ENCODE measurements at regions not wholly inside any gene's neighbourhood (a gene's known extent, or its start where the extent isn't known, plus 50 kb on each side); places are given as distances from the start of the nearest gene placed in this dataset.

DNA sequence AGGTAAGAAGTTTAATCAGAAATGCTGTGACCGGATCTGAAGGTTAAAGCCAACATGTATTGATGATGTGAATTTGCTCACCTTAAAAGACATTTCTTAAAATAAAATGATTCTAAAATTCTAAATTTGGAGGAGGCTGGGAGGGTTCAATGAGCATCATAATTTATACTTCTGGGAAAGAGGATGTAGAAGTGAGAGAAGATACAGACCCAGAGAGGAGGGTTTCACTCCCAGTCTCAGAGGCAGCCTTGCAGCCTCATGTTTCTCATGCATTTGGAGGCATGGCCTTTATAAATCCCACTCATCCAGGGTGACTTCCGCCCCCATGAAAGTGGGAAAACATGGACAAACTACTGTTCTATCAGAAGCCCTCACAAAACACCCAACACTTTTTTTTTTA lies 305.6 kb upstream of the PITRM1 start:
- DNase-seq = no peak

DNA sequence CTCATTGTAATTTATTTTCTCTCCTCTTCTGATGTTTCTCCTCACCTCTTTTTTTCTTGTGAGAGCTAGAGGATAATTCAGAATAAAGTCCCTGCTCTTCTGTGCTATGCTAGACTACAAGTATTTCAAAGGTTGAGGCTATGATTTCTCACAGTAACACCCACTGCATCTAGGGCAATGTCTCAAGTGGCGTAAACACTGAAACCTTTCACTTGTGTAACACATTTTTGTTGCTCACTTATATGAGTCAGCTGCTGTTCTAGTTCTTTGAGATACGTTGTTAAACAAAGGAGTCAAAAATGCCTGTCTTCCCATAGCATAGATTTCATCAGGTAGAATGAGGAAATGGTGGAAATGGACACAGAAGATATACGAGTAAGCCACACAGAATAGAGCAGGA lies 305.1 kb upstream of the PITRM1 start:
- DNase-seq = no peak

DNA sequence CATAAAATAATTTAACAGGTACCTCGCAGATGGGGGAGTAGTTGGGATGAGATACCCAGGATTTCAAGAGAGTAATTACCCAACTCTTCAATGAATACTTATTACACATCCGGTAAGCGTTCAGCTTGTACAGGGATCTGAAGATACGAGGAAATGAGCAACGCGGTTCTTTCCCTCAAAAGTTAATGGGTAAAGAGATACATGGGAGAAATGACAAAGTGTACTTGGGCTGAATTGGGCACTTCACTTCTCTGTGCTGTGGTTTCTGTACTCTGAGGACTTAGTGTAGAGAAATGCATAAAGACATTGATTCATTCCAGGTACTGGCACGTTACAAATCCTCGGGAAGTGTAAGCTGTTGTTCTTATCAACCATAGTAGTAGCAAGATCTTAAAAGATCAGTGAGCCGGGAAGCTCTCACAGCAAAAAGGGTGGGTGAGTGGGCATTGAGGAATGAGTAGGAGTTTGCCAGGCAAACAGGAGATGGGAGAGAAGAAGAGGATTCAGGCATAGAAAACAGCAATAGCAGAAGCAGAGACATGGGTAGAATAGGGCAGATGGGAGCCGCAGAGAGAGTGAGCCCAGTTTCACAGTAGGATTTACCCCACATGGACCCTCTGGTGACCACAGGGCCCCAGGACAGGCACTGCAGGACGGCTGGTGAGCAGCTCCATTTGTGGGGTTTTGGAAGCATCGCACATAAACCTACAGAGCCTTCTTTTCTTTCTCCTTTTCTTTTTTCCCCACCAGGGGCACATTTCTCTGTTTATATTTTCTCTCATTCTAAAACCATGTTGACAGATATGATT lies 304.3 kb upstream of the PITRM1 start:
- no peak for DNase-seq

DNA sequence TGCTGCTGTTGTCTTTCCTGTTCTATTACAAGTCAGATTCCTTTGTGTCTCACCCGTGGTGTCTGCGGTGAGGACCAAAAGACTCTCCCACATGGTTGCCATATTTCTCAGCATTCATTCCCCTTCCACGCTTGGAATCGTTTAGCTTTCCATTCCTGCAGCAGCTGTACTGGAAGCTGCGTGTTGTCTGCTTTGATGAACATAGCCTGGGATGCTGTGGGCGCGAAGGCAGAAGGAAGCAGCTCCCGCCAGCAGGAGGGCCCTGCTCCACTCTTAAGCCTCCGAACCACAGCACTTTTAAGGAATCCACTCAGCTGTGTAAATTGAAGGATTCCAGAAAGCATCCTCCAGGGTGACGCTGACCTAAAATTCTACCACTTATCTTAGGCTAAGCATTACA lies 303.6 kb upstream of the PITRM1 start:
- DNase-seq = no peak

DNA sequence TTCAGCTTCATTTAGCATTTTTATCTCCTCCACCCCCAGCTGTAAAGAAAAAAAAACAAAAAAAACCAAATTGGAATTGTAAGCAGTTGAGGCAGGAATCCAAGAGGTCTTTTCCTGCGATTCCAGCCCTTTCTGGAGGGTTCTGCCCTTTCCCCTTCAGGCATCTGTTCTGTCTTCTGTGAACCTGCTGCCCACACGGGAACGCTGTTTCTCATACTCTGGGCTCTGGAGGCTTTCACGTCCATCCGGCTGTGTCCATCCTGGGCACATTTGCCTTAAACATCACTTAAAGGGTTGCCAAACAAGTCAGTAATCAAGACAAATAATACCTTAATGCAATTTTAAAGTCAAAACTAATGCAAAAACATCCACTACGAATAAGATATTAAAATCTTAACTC lies 302.8 kb upstream of the PITRM1 start:
- no peak for DNase-seq

DNA sequence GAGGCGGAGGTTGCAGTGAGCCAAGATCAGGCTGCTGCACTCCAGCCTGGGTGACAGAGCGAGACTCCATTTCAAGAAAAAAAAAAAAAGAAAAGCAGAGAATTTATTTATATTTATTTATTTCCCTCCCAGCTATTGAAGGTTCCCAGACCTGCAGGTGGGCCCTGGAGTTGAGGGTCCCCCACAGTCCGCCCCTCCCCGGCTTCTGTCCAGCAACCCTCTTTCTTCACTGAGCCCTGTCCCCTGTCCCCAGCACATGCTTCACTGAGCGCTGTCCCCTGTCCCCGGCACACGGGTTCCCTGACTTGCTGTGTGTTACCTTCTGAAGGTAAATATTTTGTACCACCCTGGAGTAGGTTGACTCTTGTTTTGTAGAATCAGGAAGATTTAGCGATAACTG lies 301.7 kb upstream of the PITRM1 start:
- DNase-seq = no peak

DNA sequence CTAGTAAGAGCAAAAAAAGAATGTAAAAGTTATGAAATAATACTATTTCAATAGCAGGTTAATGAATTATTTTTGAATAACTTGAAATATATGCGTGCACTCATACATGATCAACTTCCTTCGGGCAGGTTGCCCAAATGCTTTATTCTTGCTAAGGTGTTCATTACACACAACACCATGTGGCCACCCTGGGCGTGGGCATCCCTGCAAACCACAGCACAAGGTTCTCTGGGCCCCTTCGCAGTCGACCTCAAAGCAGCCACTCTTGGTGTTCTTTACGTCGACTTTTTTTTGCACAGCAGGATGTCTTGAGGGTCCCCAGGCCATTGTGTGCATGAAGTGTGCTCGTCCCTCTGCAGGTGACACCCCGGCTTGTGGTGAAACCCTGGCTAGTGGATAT lies 300.7 kb upstream of the PITRM1 start:
- no peak for DNase-seq

DNA sequence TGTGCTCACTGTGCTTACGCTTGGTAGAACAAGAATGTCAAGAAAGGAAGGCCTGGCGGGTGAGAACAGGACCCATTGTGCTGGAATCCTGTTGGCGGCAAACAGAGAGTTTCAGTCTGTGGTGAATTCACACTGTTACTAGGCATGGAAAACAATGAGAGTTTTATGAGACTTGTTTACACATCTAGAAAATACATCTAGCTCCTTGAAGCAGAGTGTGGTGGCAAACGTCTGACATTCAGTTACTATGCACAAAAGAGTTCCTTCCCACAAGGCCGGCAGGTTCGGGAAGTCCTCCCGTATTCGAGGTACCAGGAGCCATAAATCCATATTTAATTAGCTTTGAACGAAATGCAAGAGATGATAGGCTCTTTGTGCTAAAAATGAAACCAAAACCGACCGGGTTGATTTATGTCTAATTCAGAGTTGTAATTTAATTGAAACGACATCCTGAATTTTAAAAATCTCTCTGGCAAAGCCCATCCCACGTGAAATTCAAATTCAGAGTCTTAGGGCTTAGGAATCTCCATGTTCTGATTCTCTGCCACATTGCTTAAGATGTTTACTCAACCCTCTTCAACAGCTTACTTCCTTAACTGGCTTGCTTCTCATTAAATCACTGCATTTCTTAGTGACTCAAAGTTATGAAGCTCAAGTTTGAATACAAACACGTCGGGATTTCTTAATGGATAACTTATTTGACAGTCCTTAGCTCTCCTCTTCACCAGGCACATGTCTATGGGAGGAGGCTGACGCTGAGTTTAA lies 299.9 kb upstream of the PITRM1 start:
- no peak for DNase-seq

DNA sequence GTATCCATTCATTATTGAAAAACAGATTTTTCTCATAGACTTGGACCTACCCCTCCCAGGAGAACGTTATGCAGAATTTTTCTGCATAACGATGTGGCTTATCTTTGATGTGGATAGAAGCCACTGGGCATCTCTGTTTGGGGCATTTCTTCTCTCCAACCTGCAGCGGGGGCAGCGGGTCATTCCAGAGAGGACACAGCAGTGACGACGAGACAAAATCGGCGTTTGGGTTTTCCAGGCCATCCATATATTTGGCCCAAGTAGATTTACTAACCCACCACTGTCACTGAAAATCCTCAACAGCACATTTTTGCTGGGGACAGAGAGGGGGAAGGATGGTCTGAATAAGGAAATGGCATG lies 299.3 kb upstream of the PITRM1 start:
- DNase-seq = no peak

DNA sequence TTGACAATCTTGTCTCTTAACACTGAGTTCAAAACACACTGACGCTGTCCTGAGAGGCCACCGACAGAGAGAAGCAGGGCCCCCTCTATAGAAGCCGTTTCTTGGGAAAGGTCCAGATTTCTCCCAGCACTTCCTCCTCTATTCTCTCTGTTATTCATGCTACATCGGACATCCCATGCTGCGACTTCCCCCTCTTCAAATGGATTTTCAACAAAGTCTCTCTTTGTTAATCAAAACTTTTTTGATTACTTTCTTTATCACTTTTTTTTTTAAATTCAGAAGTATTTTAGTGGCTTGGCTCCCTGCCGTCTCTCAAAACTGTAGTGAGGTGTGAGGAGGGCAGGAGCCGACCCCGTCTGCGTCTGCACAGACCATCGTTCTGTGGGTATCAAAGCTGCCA lies 298.9 kb upstream of the PITRM1 start:
- DNase-seq = no peak

DNA sequence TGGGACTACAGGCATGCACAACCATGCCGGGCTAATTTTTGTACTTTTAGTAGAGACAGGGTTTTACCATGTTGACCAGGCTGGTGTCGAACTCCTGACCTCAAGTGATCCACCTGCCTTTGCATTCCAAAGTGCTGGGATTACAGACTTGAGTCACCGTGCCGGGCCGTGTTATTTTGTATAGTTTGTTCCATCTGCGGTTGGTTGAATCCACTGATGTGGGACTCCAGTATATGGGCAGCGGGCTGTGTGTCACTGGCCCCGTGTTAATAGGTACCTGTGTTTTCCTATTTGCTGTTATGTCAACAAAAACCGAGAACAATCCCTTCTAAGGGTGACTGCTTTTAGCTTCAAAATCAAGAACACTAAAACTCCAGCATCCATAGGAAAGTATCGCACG lies 297.6 kb upstream of the PITRM1 start:
- DNase-seq = no peak

DNA sequence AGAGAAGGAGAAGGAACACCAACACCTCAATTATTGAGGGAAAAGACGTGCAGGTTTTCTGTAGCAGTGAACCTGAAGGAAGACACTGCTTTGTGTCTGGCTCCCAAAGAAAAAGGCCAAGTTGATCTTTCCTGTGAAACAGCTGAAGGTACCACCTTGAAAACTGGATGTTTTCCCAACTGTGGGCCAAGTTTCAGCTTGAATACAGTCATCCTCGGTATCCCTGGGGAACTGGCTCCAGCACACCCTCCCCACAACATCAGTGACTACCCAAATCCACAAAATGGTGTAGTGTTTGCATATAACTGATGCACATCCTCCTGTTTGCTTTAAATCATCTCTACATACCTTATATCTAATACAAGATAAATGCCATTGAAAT lies 297.0 kb upstream of the PITRM1 start:
- no peak for DNase-seq

DNA sequence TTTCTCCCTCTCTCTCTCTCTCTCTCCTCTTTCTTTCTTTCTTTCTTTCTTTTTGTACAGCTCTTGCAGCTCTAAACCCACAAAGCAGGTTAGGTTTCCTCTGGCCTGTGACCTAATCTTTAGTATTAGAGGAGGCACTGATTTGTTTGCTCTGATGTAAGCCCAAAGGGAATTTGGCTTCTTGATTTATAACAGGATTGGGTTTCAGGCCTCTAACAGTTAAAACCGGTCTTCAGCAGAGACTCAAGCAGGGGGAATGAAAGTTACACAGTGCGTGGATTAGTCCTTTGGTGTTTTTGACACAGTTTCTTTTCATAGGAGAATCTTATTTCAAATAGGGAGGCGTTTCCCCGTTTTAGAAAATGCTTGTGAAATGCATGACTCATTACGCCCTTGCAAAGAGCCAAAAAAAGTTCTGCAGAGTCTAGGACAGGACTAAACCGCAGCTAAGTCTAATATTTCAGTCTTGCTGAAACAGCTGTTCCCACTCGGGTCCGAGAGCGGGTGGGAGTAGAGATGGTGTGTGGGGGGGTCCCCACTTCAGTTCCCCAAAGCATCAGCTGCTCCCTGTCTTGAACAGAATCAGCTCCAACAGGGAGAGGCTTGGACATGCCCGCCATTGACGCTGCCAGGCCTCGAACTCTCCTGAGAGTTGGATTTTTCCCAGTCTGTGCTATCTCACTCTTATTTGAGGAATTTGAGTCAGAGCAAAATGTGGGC lies 296.5 kb upstream of the PITRM1 start:
- DNase-seq = no peak

DNA sequence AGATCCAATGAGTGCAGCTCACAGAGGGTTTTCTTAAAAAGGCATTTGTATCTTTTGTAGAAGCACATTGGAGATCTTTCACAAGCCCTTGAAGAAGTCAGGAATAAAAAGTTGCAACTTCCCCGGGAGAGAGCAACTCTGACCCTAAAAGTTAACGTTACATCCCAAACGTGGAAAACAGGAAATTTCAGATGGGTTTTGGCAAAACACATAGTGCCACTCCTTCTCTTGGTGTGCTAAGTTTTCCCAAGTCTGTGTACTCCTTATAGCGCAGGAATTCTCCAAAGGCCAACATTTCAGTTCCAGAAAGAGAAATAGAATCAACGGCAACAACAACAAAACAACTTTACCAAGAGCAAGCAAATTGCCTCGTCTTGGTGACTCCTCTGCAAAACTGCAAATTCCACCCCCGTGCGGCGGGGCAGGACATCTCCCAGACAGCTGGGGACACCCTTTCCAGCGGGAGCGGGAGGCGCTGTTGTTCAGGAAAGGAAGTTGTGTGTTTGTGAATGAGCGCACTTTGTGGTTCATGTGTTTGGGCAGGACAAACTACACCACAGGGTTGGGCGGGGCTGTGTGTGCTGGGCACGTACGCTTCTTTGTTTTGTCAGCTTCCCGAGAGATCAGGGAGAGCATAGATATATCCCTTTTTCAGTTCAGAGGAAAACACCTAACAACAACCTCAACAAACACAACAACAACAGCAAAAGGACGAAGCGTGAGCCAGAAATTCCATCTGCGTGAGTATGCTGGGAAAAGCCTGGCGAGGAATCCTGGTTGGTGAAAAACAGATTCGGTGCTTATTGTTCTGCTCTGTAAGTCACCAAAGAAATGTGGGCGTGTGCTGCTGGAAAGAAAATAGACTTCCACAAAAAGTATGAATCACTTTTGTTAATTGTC lies 294.7 kb upstream of the PITRM1 start:
- no peak for DNase-seq

DNA sequence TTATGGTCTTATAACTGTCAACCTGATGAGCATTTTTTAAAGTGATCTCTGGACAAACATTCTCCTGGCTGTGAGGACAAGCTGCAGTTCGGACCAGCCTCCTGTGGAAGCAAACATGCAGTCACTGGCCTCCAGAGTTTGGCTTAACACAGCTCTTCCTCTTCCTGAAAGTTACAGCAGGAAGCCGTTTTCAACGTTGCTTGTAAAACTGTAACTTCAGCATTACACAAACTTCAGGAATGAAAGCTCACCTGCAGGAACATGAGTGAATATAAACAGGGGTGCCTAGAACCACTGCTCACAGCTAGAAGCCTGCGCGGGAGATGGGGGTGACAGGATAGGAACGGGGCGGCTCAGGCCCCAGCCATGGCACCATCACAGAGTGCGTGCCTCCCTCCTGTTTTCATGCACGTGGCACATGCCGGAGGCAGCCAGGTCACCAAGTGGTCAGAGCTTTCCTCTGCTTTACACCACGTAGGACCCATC lies 292.9 kb upstream of the PITRM1 start:
- no peak for DNase-seq

DNA sequence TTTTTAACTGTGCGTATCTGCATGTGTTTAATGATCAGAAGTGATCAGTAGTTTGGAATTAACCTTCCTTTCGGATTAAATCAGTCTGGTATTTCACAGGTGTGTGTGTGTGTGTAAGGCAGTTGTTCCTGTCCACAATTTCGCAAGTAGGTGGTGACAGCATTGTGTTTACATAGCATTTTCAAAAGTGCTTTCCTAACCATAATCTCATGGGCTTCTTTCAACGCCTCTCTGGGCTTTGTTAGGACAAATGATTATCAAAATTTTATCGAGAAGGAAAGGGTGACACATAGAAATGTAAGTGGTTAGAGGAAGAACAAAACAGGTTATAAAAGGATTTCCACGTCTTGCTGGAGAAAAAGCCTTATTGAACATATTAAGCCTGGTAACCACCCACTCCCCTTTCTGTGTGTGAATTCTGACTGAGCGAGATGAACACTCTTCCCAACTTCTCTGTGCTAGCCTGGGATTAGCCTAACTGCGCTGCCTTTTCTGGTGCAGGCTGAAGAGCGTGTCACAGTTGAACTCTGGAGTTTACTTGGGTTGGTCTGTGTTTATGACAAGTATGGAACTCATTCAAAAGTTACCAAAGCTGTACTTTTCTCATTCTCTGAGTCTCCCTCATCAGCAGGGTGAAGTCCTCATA lies 292.3 kb upstream of the PITRM1 start:
- DNase-seq = no peak

DNA sequence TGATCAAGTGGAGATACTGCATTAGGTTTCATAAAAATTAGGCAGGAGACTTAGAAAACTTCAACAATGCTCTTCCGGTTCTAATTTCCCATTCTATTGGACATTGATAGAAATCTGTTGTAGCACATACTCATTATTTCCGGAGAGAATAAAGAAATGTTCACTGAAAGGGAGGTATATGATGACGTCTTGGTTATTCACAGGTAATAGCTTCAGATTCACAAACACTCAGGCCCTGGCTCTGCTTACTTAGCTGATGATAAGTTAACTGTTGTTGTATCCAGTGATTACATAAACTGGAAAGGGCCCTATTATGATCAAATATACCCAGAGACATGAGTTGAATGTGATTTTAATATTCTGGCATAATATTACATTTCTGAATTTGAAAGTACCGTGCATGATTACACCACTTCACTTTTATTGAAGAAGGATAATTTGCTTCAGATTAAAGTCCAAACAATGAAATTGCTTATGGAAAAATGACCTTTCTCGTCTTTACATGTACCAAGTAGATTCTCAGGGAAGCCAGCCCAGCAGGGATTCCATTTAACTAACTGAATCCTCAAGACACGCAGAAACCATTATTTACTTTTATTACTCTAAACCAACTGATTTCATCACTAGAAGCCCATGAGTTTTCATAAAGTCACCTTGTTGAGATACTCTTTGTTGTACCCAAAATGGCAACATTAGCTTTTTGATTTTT lies 288.0 kb upstream of the PITRM1 start:
- no peak for DNase-seq

DNA sequence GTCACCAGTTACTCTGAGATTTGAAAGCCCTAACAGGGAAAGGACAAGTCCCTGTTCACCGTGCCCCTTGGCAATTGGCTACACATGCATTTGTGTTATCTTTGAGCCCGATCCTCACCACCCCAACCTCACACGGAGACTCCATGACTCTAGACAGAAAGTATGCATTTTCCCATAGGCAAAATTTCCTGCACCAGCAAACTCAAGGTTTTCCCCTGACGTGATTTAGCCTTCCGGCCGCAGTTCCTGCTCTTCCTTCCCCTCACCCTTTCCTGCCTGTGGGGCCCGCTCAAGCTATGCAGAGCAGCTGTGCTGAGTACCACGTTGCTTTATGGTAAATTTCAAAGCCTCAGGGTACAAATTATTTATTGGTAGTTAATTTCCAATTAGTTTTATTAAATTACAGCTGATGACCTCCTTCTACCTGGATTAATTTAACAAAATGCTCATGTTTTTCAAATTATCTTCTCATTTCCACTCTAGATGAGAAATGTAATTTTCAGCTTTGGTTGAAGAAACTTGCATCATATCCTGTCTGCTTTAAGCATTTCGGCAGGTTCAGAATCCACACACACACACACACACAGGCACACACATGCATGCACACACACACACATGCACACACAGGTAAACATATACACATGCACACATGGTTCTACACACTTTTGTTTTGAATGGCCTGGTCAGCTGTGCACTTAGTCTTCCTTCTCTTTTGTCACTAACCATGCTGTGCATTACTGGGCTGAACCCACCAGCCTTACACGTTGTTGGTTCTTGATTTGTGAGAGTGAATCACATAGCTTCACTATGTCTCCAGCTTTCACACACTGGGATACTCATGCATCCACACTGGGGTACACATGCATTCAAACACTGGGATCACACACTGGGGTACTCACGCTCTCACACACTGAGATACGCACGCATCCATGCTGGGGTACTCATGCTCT lies 283.1 kb upstream of the PITRM1 start:
- DNase-seq = no peak

DNA sequence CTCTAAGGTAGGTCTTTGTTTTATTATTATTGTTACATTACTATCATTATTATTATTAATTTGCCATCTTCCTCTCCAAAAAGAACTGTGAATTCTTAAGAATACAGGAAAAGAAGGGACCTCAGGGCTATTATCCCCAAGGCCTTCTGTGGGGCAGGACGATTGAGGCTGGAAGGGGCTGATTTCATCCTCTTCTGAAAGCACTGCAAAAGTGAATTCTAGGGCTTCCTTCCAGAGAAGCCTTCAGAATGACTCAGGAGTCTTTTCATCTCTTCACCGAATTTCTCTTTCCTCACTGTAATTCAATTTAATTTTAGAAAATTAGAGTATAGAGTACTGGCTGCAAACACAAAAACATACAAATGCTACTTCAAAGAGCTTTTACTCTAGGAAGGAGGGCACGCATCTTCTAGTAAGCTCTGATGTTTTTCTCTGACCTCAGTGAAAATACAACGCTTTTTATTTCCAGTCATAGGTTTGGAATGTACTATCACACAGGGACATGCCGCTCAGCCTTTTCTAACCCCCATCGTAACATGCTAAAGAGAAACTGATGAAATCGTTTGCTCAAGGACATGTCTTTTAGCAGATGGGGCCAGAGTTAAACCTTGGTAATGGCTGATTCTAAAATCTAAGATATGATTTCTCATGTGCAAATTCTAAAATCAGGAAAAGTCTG lies 280.2 kb upstream of the PITRM1 start:
- no peak for DNase-seq

DNA sequence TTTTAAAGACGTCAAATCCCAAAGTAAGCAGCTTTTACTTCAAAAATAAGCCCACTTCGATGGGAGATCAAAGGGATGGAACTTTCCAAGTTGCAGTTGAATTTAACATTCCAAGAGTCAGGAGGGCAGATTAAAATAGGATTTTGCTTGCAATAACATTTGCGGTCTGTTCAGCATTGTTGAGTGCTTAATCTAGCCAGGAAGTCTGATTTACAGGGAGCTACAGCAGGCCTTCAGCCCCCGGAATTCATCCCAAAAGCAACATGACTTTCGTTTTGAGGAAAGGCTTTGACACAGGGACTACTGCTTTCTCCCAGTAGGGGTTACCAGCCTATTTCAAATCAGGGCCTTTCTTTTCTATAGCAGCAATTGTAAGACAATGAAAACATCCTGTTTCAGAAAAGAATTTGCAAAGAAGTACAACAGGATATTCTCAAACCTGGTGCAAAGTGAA lies 279.6 kb upstream of the PITRM1 start:
- no peak for DNase-seq

All from NCI-H2171 (cell line).